ENCODE measurements at regions not wholly inside any gene's neighbourhood (a gene's known extent, or its start where the extent isn't known, plus 50 kb on each side); places are given as distances from the start of the nearest gene placed in this dataset.

DNA sequence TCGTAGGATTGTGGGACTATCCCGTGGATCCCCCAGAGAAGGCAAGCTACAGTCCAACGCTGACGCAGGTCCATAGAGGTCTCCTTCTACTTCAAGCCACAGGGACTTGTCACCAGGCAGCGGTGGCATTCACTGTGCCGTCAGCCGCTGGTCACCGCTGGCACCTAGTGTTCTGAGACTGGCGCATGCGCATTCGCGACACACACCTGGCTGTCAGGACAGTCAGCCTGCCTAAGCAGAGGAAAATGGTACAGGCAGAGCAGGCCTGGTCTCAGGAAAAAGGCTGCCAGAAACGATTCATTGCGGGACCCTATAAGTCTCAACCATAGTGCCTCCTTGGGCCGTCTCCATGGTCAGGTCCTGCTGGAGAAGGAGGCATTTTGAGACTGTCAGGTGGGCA is 138.0 kb upstream of the WSB1 start (continued):
- TF ChIP-seq, protein P1, sequence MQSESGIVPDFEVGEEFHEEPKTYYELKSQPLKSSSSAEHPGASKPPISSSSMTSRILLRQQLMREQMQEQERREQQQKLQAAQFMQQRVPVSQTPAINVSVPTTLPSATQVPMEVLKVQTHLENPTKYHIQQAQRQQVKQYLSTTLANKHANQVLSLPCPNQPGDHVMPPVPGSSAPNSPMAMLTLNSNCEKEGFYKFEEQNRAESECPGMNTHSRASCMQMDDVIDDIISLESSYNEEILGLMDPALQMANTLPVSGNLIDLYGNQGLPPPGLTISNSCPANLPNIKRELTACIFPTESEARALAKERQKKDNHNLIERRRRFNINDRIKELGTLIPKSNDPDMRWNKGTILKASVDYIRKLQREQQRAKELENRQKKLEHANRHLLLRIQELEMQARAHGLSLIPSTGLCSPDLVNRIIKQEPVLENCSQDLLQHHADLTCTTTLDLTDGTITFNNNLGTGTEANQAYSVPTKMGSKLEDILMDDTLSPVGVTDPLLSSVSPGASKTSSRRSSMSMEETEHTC (IDR thresholded peaks at IDR 0.05): no peak

- Histone ChIP-seq H3K4me1 (replicated peaks in 1 of 2; ENCODE audit: control insufficient read depth in 2 of 2, insufficient read depth in 2 of 2, low read length in 2 of 2) (no peaks in the 10 kb centered on the region), H3K9me3 (replicated peaks; ENCODE audit: control insufficient read depth, insufficient read depth, low read depth, low read length) (peaks cover 38% of the 10 kb centered on the region), H3K27ac (ENCODE audit: extremely low read depth, low read depth, low read length) (no peak overlapping the region), H3K9me1 (ENCODE audit: control insufficient read depth, insufficient read depth, low read length) (no peaks in the 10 kb centered on the region), H3K9ac (ENCODE audit: insufficient read depth in 1 of 2, low read depth in 2 of 2, low read length in 2 of 2) (no peak overlapping the region), H2AFZ (ENCODE audit: low read depth, low read length) (no peak overlapping the region), H3K27me3 (ENCODE audit: control insufficient read depth in 2 of 2, insufficient read depth in 2 of 2, low read length in 2 of 2) (no peaks in the 10 kb centered on the region), H4K20me1 (replicated peaks; ENCODE audit: control insufficient read depth, insufficient read depth, low read length) (no peaks in the 10 kb centered on the region), H3K4me3 (no peak overlapping the region), H3K4me2 (ENCODE audit: insufficient read depth, low read length) (no peak overlapping the region), H3K79me2 (ENCODE audit: control insufficient read depth, insufficient read depth, low read length) (no peaks in the 10 kb centered on the region), H3K36me3 (ENCODE audit: control insufficient read depth, insufficient read depth, low read length) (peaks cover 8% of the 10 kb centered on the region; the same call in 2 of the 3 replicates)
- ChIA-PET CTCF (ENCODE audit: low intra/inter-chr PET ratio) (no interaction called here), POLR2A (no interaction called here)
- FAIRE-seq (no peak), DNase-seq (ENCODE audit: extremely low read depth in 1 of 4, low spot score in 3 of 4) (no peak), ATAC-seq (no peak)
- peak; percentile 28; the same call in 1 of the 2 replicates for TF ChIP-seq SOX6 (IDR thresholded peaks at IDR 0.05)
- TF ChIP-seq SIRT6 (IDR thresholded peaks at IDR 0.05; ENCODE audit: low read depth, low read length): no peak
- TF ChIP-seq, protein P2, sequence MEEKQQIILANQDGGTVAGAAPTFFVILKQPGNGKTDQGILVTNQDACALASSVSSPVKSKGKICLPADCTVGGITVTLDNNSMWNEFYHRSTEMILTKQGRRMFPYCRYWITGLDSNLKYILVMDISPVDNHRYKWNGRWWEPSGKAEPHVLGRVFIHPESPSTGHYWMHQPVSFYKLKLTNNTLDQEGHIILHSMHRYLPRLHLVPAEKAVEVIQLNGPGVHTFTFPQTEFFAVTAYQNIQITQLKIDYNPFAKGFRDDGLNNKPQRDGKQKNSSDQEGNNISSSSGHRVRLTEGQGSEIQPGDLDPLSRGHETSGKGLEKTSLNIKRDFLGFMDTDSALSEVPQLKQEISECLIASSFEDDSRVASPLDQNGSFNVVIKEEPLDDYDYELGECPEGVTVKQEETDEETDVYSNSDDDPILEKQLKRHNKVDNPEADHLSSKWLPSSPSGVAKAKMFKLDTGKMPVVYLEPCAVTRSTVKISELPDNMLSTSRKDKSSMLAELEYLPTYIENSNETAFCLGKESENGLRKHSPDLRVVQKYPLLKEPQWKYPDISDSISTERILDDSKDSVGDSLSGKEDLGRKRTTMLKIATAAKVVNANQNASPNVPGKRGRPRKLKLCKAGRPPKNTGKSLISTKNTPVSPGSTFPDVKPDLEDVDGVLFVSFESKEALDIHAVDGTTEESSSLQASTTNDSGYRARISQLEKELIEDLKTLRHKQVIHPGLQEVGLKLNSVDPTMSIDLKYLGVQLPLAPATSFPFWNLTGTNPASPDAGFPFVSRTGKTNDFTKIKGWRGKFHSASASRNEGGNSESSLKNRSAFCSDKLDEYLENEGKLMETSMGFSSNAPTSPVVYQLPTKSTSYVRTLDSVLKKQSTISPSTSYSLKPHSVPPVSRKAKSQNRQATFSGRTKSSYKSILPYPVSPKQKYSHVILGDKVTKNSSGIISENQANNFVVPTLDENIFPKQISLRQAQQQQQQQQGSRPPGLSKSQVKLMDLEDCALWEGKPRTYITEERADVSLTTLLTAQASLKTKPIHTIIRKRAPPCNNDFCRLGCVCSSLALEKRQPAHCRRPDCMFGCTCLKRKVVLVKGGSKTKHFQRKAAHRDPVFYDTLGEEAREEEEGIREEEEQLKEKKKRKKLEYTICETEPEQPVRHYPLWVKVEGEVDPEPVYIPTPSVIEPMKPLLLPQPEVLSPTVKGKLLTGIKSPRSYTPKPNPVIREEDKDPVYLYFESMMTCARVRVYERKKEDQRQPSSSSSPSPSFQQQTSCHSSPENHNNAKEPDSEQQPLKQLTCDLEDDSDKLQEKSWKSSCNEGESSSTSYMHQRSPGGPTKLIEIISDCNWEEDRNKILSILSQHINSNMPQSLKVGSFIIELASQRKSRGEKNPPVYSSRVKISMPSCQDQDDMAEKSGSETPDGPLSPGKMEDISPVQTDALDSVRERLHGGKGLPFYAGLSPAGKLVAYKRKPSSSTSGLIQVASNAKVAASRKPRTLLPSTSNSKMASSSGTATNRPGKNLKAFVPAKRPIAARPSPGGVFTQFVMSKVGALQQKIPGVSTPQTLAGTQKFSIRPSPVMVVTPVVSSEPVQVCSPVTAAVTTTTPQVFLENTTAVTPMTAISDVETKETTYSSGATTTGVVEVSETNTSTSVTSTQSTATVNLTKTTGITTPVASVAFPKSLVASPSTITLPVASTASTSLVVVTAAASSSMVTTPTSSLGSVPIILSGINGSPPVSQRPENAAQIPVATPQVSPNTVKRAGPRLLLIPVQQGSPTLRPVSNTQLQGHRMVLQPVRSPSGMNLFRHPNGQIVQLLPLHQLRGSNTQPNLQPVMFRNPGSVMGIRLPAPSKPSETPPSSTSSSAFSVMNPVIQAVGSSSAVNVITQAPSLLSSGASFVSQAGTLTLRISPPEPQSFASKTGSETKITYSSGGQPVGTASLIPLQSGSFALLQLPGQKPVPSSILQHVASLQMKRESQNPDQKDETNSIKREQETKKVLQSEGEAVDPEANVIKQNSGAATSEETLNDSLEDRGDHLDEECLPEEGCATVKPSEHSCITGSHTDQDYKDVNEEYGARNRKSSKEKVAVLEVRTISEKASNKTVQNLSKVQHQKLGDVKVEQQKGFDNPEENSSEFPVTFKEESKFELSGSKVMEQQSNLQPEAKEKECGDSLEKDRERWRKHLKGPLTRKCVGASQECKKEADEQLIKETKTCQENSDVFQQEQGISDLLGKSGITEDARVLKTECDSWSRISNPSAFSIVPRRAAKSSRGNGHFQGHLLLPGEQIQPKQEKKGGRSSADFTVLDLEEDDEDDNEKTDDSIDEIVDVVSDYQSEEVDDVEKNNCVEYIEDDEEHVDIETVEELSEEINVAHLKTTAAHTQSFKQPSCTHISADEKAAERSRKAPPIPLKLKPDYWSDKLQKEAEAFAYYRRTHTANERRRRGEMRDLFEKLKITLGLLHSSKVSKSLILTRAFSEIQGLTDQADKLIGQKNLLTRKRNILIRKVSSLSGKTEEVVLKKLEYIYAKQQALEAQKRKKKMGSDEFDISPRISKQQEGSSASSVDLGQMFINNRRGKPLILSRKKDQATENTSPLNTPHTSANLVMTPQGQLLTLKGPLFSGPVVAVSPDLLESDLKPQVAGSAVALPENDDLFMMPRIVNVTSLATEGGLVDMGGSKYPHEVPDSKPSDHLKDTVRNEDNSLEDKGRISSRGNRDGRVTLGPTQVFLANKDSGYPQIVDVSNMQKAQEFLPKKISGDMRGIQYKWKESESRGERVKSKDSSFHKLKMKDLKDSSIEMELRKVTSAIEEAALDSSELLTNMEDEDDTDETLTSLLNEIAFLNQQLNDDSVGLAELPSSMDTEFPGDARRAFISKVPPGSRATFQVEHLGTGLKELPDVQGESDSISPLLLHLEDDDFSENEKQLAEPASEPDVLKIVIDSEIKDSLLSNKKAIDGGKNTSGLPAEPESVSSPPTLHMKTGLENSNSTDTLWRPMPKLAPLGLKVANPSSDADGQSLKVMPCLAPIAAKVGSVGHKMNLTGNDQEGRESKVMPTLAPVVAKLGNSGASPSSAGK (IDR thresholded peaks at IDR 0.05): peak; percentile 53
- in situ Hi-C loops (cut with MboI) (no loop called here), intact Hi-C loops (cut with micrococcal nuclease) (no loop called here)
- WGBS (ENCODE audit: insufficient coverage, low coverage, missing lambda C conversion rate): 34% methylated on average over 8 of the region's 8 CpGs
- no TSS peak for BruUV-seq (replicated peaks)
Measured at GRCh38 chr17:27157297-27157696, 136.6 kb upstream of the WSB1 start.

All from K562 (cell line).